ENCODE measurements at regions not wholly inside any gene's neighbourhood (a gene's known extent, or its start where the extent isn't known, plus 50 kb on each side); places are given as distances from the start of the nearest gene placed in this dataset.

DNA sequence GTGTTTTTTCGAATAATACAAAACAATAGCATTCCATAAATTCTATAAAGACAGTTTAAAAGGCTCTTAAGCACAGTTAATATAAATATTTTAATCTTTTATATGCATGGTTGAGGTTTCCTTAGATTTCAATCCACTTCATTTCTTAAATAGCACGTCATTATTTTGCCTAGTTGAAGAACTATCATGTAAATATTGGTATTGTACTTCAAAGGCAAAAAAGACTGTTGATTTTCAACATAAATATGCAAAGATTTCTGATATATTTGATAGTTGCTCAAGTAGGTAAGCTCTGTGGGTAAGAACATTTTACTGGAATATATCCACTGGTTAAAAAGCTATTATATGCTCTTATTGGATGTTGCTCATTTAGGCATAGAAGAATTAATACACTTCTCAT, 458.6 kb downstream of the NR2F1-AS1 start:
- Histone ChIP-seq H3K27me3 (ENCODE audit: control insufficient read depth, insufficient read depth, low read length) (no peaks in the 10 kb centered on the region), H3K4me3 (ENCODE audit: insufficient read depth, low read depth, low read length) (no peak overlapping the region), H3K36me3 (replicated peaks; ENCODE audit: control insufficient read depth, insufficient read depth, low read length) (no peaks in the 10 kb centered on the region)
- no peak for DNase-seq

DNA sequence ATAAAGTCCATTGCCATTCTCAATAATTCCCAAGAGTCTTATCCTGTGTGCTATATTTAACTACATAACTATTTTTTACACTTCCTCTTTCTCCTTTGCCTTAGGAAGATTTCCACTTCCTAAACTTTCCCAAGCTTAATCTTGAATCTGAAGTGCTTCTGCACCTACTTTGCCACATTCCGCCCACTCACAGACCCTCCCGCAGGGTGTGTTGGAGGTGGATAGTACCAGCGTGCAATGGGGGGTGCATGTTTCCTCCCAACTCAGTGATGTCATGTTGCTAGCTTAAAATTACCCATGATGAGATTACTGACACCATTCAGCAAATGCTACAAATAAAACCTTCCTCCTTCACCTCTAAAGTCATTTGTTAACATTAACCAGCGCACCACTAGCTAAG, 460.2 kb downstream of the NR2F1-AS1 start:
- DNase-seq, result no peak
- Histone ChIP-seq H3K27me3 (ENCODE audit: control insufficient read depth, insufficient read depth, low read length) (no peaks in the 10 kb centered on the region), H3K36me3 (replicated peaks; ENCODE audit: control insufficient read depth, insufficient read depth, low read length) (no peaks in the 10 kb centered on the region)

DNA sequence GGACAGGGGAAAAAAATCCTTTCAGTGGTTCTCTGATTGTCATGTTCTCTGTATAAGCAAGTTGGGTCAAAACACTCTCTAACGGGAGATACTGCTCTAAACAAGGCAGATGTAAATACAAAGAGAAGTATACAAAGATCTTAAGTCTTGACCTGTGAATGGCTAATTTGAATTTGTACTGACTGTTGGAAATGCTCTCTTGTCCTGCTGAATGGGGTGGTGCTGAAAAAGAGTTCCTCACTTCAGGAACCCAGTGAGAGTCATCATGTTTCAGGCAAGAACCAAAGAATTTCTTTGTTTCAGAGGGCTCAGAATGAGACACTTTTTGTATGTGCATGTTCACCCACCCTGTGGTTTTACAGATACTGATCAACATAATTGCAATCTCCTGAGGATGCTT, 461.0 kb downstream of the NR2F1-AS1 start:
- no peak for DNase-seq
- Histone ChIP-seq H3K36me3 (replicated peaks; ENCODE audit: control insufficient read depth, insufficient read depth, low read length) (no peaks in the 10 kb centered on the region), H3K4me3 (ENCODE audit: insufficient read depth, low read depth, low read length) (no peak overlapping the region), H3K27me3 (ENCODE audit: control insufficient read depth, insufficient read depth, low read length) (no peaks in the 10 kb centered on the region)

More for the DNA sequence above, 460.2 kb downstream of the NR2F1-AS1 start:
- no peak overlapping the region for H3K4me3 ChIP-seq (ENCODE audit: insufficient read depth, low read depth, low read length)

DNA sequence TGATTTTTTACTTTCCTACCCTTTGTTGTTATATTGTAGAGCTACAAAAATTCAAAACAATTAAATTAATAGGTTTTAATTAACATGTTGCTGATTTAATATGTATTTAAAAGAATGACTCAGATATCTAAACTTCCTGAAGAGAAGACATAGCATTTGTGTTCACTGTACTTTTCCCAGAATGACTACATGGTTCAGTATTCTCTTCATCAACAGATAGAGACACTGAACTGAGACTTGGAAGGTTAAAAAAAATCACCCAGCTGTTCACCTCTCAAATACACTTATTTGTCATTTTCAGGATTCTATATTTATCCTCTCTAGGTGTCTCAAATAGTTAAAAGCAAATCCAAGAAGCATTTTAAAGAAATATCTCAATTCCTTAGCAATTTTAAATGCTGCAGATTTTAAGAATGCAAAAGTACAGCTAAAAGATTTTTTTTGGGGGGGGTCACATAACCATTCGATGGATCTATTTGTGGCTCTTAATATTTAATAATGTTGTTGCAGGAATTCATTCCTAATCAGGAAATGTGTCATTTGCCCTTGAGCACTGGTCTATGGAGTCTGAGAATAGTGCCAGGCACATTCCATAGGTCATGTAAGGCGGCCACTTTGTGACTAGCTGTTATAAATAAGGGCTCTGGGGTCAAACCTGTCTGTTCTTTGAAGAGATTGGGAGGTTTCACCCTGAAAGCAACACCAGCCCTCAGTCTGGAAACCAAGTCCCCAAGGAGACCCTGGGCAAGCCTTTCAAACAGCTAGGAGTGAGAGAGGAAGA, 463.1 kb downstream of the NR2F1-AS1 start:
- Histone ChIP-seq H3K27me3 (ENCODE audit: control insufficient read depth, insufficient read depth, low read length) (no peaks in the 10 kb centered on the region), H3K4me3 (ENCODE audit: insufficient read depth, low read depth, low read length) (no peak overlapping the region), H3K36me3 (replicated peaks; ENCODE audit: control insufficient read depth, insufficient read depth, low read length) (no peaks in the 10 kb centered on the region)
- DNase-seq, result no peak

DNA sequence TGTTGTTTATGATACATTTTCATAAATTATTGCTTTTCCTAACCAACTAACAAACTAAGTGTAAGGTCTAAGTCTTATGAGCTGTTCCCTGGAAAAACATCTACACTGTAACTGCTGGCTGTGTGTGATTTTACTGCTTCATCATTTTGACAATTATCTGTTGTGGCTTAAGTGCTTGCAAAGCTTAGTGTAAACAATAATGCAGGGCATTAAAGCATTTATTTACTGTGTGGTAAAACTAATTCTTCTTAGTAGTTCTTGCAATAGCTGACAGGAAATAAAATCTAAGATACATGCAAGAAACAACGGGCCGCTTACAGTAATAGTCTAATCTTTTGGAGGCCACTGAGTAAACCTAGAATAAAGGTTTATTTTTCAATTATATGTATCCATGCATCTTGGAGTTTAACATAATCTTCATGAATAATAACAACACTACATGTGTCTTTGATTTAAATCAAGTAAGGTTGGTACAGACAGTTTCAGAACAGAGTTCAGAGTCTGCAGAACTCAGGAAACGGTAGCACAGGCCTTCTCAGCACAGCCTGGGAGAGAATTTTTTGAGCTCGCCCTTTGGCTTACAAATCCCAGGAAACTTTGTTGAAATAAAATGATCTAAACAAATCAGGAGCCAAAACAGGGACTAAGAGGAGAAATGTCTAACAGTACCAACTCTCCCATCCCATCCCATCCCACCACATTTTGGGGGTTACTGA, 473.1 kb downstream of the NR2F1-AS1 start:
- Histone ChIP-seq H3K4me3 (ENCODE audit: insufficient read depth, low read depth, low read length) (no peak overlapping the region), H3K27me3 (ENCODE audit: control insufficient read depth, insufficient read depth, low read length) (no peaks in the 10 kb centered on the region), H3K36me3 (replicated peaks; ENCODE audit: control insufficient read depth, insufficient read depth, low read length) (no peaks in the 10 kb centered on the region)
- no peak for DNase-seq

DNA sequence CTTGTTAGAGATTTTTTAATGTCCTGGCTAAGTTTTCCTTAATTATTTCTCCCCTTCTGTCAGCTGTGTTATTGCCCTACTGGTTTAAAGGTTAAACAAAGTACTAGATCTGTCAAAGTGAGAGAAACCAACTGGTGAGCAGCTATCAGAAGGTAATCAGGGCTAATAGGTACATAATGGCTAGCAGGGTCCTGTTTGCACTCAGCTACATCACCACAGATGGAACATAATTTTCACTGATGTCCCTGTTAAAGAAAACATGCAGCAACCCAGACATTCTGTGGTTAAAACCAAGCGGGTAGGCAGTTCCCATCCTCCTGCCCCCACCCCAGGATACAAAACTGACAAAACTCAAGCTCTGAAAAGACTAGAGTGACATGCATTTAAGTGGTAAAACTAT, 473.9 kb downstream of the NR2F1-AS1 start:
- no peak overlapping the region for H3K4me3 ChIP-seq (ENCODE audit: insufficient read depth, low read depth, low read length)
- no peaks in the 10 kb centered on the region for H3K36me3 ChIP-seq (replicated peaks; ENCODE audit: control insufficient read depth, insufficient read depth, low read length)
- no peaks in the 10 kb centered on the region for H3K27me3 ChIP-seq (ENCODE audit: control insufficient read depth, insufficient read depth, low read length)
- no peak for DNase-seq

DNA sequence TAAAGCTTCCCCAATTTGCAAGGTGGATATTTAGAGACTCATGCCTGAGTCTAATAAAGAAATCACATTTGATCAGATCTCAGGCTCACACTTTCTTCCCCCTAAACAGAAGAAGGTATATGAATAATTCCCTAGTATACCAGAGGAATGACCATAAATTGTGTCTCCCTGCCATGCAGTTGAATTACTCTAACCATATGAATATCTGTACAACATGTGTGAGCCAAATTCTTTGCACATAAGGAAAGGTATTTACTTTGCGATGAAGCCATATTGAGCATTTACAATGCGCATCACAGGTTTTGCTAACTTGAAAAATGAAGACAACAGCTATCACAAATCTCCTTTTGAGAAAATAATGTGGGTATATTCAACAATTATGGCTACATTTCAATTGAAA, 479.4 kb downstream of the NR2F1-AS1 start:
- DNase-seq, result no peak
- Histone ChIP-seq H3K4me3 (ENCODE audit: insufficient read depth, low read depth, low read length) (no peak overlapping the region), H3K27me3 (ENCODE audit: control insufficient read depth, insufficient read depth, low read length) (no peaks in the 10 kb centered on the region), H3K36me3 (replicated peaks; ENCODE audit: control insufficient read depth, insufficient read depth, low read length) (no peaks in the 10 kb centered on the region)

DNA sequence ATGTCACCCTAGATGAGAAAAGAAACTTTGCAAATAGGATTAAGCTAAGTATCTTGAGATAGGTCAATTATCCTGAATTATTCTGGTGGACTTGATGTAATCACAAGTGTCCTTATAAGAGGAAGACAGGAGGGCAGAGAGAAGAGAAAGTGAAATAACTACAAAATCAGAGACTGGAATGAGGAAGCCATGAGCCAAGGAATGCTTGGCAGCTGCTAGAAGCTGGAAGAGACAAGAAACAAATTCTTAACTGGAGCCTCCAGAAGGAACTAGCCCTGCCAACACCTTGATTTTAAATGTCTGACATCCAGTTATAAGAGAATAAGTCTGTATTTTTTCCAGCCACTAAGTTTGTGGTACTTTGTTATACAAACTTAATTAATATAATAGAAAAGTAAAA, 480.0 kb downstream of the NR2F1-AS1 start:
- no peak for DNase-seq
- H3K27me3 ChIP-seq (ENCODE audit: control insufficient read depth, insufficient read depth, low read length), result no peaks in the 10 kb centered on the region
- H3K36me3 ChIP-seq (replicated peaks; ENCODE audit: control insufficient read depth, insufficient read depth, low read length), result no peaks in the 10 kb centered on the region
- H3K4me3 ChIP-seq (ENCODE audit: insufficient read depth, low read depth, low read length), result no peak overlapping the region

DNA sequence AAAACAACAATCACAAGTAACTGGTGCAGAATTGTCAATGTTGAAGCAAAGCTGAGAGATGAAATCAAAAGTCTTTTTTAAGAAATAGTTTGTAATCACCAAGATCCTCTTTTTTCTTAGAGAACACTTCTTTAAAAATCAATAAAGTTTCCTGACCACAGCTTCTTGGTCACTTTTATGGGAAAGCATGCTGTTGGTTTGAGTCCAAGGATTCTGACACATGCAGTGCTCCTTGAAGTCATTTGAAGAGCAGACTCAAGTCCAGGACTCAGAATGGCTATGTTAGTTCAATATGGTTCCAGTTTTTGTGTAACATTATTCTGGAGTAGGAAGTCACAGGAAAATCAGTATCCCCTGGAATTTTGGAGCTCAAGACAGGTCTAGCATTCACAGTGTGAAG, 480.6 kb downstream of the NR2F1-AS1 start:
- Histone ChIP-seq H3K36me3 (replicated peaks; ENCODE audit: control insufficient read depth, insufficient read depth, low read length) (no peaks in the 10 kb centered on the region), H3K4me3 (ENCODE audit: insufficient read depth, low read depth, low read length) (no peak overlapping the region), H3K27me3 (ENCODE audit: control insufficient read depth, insufficient read depth, low read length) (no peaks in the 10 kb centered on the region)
- no peak for DNase-seq

DNA sequence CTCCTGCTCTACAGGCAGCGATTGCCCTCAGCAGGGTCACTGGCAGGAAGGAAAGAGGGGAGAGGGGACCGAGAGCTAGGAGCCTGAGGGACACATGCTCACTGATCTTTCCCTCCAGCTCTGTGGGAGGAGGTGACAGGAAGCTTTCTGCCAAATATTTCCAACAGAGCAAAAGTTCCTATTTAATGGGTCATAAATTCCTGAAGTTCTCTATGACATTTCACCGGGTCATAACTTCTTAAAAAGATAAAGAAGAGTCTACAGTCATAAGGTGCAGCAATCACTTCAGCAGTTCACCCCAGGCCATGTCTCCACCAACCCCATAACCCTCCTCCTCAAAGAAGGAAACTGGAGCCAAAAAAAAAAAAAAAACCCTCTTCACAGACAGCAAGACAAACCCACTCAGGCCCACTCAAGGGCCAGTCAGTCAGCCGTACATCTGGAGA, 481.1 kb downstream of the NR2F1-AS1 start:
- H3K36me3 ChIP-seq (replicated peaks; ENCODE audit: control insufficient read depth, insufficient read depth, low read length), result no peaks in the 10 kb centered on the region
- H3K27me3 ChIP-seq (ENCODE audit: control insufficient read depth, insufficient read depth, low read length), result no peaks in the 10 kb centered on the region
- no peak for DNase-seq
- H3K4me3 ChIP-seq (ENCODE audit: insufficient read depth, low read depth, low read length), result no peak overlapping the region

DNA sequence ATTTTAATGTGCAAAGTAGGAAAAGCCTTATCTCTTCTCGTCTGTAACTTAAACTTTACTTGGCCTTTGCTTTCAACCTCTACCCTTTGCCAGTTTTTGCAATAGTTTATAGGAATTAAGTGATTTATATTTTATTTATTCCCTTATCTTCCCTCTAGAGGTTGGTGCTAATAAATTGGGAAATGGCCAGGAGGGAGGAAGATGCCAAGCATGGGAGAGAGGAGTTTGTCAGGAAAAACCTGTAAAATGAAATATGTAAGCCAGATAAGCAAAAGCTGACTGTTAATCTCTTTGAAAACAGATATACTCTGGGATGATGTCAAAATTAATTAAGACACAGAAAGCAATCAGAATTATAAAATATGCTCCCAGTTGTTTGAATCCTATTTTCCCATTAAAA, 484.5 kb downstream of the NR2F1-AS1 start:
- no peaks in the 10 kb centered on the region for H3K36me3 ChIP-seq (replicated peaks; ENCODE audit: control insufficient read depth, insufficient read depth, low read length)
- no peak for DNase-seq
- H3K4me3 ChIP-seq (ENCODE audit: insufficient read depth, low read depth, low read length), result no peak overlapping the region
- H3K27me3 ChIP-seq (ENCODE audit: control insufficient read depth, insufficient read depth, low read length), result no peaks in the 10 kb centered on the region

DNA sequence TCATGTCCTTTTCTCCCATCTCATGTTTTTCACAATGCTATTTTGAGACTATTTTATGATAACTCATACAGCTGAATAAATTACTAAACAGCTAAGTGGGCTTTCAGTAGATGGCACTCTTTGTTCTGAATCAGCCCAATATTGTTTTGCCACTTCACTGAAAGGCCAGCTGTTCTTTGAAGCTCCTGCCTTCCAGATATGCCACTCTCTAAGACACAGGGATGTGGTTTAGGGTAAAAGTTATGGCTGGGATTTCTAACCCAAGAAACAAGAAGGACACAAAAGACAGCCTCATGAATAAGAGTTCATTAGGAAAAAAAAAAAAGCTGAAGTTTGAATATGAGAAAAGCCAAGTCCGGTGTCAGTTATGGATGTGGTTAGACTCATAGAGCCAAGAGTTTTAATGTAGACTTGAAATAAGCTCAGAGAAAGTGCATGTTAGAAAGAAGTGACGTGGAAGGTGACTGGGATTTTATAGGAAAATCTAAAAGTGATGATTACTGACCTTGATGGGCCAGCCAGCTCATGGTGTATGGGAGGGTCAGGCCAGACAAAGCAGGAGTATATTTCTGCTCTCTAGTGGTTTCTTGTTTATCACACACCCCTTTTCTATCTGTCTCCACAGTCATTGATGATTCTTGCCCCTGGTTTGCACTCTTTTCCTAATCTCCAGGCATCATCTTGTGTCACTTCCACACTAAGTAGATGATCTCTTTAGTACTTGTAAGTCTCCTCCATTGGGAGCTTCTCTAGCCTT, 488.5 kb downstream of the NR2F1-AS1 start:
- no peaks in the 10 kb centered on the region for H3K36me3 ChIP-seq (replicated peaks; ENCODE audit: control insufficient read depth, insufficient read depth, low read length)
- H3K27me3 ChIP-seq (ENCODE audit: control insufficient read depth, insufficient read depth, low read length), result no peaks in the 10 kb centered on the region
- DNase-seq, result no peak
- no peak overlapping the region for H3K4me3 ChIP-seq (ENCODE audit: insufficient read depth, low read depth, low read length)

DNA sequence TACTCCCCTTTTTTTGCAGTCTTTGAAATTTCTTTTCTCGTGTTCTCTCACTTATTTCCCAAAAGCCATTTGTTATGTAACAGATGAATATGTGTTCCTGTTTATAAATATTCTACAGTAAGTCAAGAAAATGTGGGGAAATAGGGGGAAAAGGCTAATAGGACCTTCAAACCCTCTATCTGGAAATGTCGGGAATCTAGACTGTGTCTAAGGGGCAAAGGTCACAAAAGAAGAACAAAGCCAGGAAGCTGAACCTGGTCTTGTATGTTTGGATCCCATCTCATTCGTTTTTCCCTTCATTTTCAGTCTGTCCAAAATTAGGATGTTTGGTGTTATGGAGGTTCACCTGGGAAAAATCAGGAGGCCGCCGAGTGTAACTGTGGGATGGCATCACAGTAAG, 490.3 kb downstream of the NR2F1-AS1 start:
- no peaks in the 10 kb centered on the region for H3K27me3 ChIP-seq (ENCODE audit: control insufficient read depth, insufficient read depth, low read length)
- DNase-seq, result no peak
- H3K4me3 ChIP-seq (ENCODE audit: insufficient read depth, low read depth, low read length), result no peak overlapping the region
- no peaks in the 10 kb centered on the region for H3K36me3 ChIP-seq (replicated peaks; ENCODE audit: control insufficient read depth, insufficient read depth, low read length)

DNA sequence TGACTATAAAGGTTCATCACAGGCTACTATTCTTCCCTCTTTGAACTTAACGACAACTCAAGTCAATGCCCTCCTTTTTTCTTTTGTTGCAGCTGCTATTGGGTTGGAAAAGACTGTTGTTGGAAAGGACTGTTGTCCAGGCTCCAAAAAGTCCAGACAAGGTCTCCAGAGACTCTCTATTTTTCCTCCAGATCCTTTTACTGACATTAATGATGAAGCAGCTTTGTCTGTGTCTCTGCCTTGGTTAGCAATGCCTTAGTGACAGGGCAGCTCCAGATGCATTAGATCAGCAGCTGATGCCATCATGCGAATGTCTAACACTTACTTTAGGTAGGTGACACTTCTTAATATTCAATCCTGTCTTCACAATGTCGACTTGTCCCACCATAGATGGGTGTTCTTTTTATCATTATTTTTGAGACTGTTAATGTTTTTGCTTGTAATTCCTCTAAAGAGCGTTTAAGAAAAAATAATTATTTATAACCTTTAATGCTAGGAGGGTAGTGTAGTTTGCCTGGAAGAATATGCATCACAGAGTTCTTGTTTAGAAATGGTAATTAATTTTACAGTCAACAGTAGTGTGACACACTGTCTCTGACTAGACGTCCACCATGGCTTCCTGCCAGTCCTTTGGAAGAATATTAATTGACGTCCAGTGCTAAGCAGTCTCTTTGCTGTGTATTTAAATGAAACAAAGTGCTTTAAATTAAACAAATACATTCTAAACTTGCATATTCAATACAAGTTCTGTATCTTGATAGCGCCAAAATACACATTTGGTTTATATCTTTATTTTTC, 492.2 kb downstream of the NR2F1-AS1 start:
- no peak for DNase-seq
- Histone ChIP-seq H3K27me3 (ENCODE audit: control insufficient read depth, insufficient read depth, low read length) (no peaks in the 10 kb centered on the region), H3K4me3 (ENCODE audit: insufficient read depth, low read depth, low read length) (no peak overlapping the region), H3K36me3 (replicated peaks; ENCODE audit: control insufficient read depth, insufficient read depth, low read length) (no peaks in the 10 kb centered on the region)
